Fibroblast of villous mesenchyme (primary cell): ENCODE measurements at regions not wholly inside any gene's neighbourhood (a gene's known extent, or its start where the extent isn't known, plus 50 kb on each side); places are given as distances from the start of the nearest gene placed in this dataset.
"Not testable (repeated sequence)": the region's sequence is repeated elsewhere in the genome, so short reads cannot be mapped to it uniquely, and the experiment has no call there.

Experiments used
- DNase-seq: peaks from one replicate; pipeline ENCODE4 v3.0.0-alpha.2; 2010; ENCODE audit warnings: low read depth
- H3K4me3 ChIP-seq: 2 replicates; pipeline ENCODE4 v1.5.1; 2011; ENCODE audit warnings: low read depth, mild to moderate bottlenecking, low read length
- CTCF ChIP-seq: IDR thresholded peaks from 2 replicates; pipeline ENCODE4 v1.5.1; 2012; ENCODE audit warnings: low read depth, mild to moderate bottlenecking, low read length; ENCODE audit not compliant: insufficient read depth

- TF ChIP-seq CTCF: no peak
- DNase-seq: no peak
- H3K4me3 ChIP-seq: no peak overlapping the region
Measured at GRCh38 chr2:209311948-209312347, 111.9 kb upstream of the MAP2 start.

DNA sequence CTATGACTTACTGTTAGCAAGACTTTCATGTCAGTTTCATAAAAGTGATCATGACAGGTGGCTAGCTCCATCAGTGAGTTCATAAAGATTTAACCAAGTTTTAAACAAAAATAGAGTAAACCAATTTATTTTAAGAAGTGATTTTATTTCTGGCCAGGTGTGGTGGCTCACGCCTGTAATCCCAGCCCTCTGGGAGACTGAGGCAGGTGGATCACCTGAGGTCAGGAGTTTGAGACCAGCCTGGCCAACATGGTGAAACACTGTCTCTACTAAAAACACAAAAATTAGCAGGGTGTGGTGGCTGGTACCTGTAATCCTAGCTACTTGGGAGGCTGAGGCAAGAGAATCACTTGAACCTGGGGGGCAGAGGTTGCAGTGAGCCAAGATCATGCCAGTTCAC lies 111.4 kb upstream of the MAP2 start:
- DNase-seq, H3K4me3 ChIP-seq: not testable (repeated sequence)

- peak; percentile 1 for DNase-seq
- H3K4me3 ChIP-seq: no peak overlapping the region
- no peak for TF ChIP-seq CTCF
Measured at GRCh38 chr2:209314653-209315052, 109.2 kb upstream of the MAP2 start.

DNA sequence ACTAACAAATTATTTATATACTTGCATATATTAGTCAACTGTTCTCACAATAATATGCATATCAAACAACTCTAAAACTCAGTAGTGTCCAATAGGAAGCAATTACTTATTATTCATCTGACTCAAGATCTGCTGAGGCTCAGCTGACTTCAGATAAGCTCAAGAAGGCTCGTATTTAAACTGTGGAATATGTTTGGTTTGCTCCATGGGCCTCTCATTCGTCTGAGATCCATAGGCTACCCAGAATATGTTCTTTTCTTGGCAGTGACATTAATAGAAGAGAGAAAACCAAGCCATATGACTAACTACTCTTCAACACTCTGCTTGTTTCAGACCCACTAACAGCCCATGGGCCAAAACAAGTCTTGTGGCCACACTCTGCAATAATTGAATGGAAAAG lies 107.7 kb upstream of the MAP2 start:
- no peak for TF ChIP-seq CTCF
- no peak for DNase-seq

GRCh38 chr2:209321076-209321475 lies 102.8 kb upstream of the MAP2 start:
- DNase-seq: peak; percentile 6
- no peak for TF ChIP-seq CTCF
- H3K4me3 ChIP-seq: no peak overlapping the region

More for the DNA sequence above, 107.7 kb upstream of the MAP2 start:
- no peak overlapping the region for H3K4me3 ChIP-seq

DNA sequence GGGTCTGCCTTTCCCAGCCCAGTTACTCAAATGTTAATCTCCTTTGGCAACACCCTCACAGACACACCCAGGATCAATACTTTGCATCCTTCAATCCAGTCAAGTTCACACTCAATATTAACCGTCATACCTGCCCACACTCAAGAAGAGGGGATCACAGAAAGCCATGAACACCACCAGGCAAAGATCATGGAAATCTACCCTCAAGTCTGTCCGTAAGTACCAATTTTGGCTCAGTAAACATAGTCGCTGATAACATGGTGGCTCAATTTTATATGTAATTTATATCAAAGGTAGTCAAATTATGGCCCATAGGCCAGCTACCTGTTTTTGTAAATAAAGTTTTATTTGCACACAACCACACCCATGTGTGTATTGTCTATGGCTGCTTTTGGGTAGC lies 102.3 kb upstream of the MAP2 start:
- TF ChIP-seq CTCF: no peak
- no peak overlapping the region for H3K4me3 ChIP-seq
- no peak for DNase-seq

- TF ChIP-seq CTCF: no peak
- no peak overlapping the region for H3K4me3 ChIP-seq
- no peak for DNase-seq
Measured at GRCh38 chr2:209322041-209322440, 101.8 kb upstream of the MAP2 start.
